IMR-90 (cell line): ENCODE measurements at regions not wholly inside any gene's neighbourhood (a gene's known extent, or its start where the extent isn't known, plus 50 kb on each side); places are given as distances from the start of the nearest gene placed in this dataset.

ENCODE experiments used
- ATAC-seq: fragments of 200-7000 bp; cut with Tn5 transposase; 2 replicates; pipeline ENCODE4 v1.9.1; 2020; ENCODE audit warnings: low read depth, mild to moderate bottlenecking, moderate library complexity
- BruUV-seq: library from RNA; stranded (reverse); fragments of 400-500 nt; replicated peaks from 2 replicates; lab custom pipeline; 2021; lab: Mats Ljungman, UMichigan
- CTCF ChIA-PET: fragments of 300-600 bp; formaldehyde crosslinking; extraction: SDS; loops from one replicate; lab custom pipeline; 2021; ENCODE audit warnings: antibody characterized with exemption; lab: Yijun Ruan, JAX
- POLR2A ChIA-PET: fragments of 300-600 bp; sonication (Branson Sonifier 250); formaldehyde crosslinking; loops from one replicate; lab custom pipeline; 2022; ENCODE audit warnings: antibody characterized with exemption; ENCODE audit not compliant: unreplicated experiment; lab: Charles Lee
- DNase-seq: peaks from one replicate; pipeline ENCODE4 v3.0.0; 2013
- H2AFZ ChIP-seq: replicated peaks from 2 replicates; pipeline ENCODE3; 2013; ENCODE audit warnings: low read length, mild to moderate bottlenecking; ENCODE audit not compliant: poor library complexity
- H2AK5ac ChIP-seq: 2 replicates; pipeline ENCODE4 v1.6.1; 2013; ENCODE audit warnings: low read depth, low read length, inconsistent platforms
- H2AK9ac ChIP-seq: replicated peaks from 2 replicates; pipeline ENCODE3; 2013; ENCODE audit warnings: mild to moderate bottlenecking, low read depth, low read length, moderate library complexity; ENCODE audit not compliant: poor library complexity
- H2BK120ac ChIP-seq: 2 replicates; pipeline ENCODE4 v1.6.1; 2013; ENCODE audit warnings: low read depth, low read length, inconsistent platforms
- H2BK15ac ChIP-seq: 3 replicates; pipeline ENCODE4 v1.6.1; 2013; ENCODE audit warnings: low read depth, low read length, inconsistent platforms
- H2BK20ac ChIP-seq: 2 replicates; pipeline ENCODE4 v1.6.1; 2013; ENCODE audit warnings: low read depth, mild to moderate bottlenecking, inconsistent platforms, low read length, moderate library complexity
- H2BK5ac ChIP-seq: 2 replicates; pipeline ENCODE4 v1.6.1; 2013; ENCODE audit warnings: mild to moderate bottlenecking, low read depth, low read length, inconsistent platforms; ENCODE audit not compliant: poor library complexity, severe bottlenecking
- H3K14ac ChIP-seq: replicated peaks from 2 replicates; pipeline ENCODE4 v1.6.1; 2013; ENCODE audit warnings: low read depth, low read length, inconsistent platforms
- H3K18ac ChIP-seq: 2 replicates; pipeline ENCODE4 v1.6.1; 2013; ENCODE audit warnings: low read depth, low read length, control low read depth
- H3K23ac ChIP-seq: 2 replicates; pipeline ENCODE4 v1.6.1; 2013; ENCODE audit warnings: low read depth, low read length, inconsistent platforms
- H3K27ac ChIP-seq: 2 replicates; pipeline ENCODE4 v1.5.1; 2013; ENCODE audit warnings: mild to moderate bottlenecking, control low read depth, low read length; ENCODE audit not compliant: insufficient read depth
- H3K27me3 ChIP-seq: 2 replicates; pipeline ENCODE4 v1.6.1; 2013; ENCODE audit warnings: low read length; ENCODE audit not compliant: control insufficient read depth, insufficient read depth
- H3K36me3 ChIP-seq: 2 replicates; pipeline ENCODE4 v1.6.1; 2013; ENCODE audit warnings: low read length, mixed read lengths; ENCODE audit not compliant: control insufficient read depth, insufficient read depth
- H3K4ac ChIP-seq: 2 replicates; pipeline ENCODE4 v1.6.1; 2013; ENCODE audit warnings: low read depth, low read length, inconsistent platforms
- H3K4me1 ChIP-seq: 2 replicates; pipeline ENCODE4 v1.6.1; 2013; ENCODE audit warnings: low read length, mixed read lengths; ENCODE audit not compliant: control insufficient read depth, insufficient read depth
- H3K4me2 ChIP-seq: 2 replicates; pipeline ENCODE4 v1.6.1; 2013; ENCODE audit warnings: low read depth, mild to moderate bottlenecking, control low read depth, low read length, moderate library complexity
- H3K4me3 ChIP-seq: 2 replicates; pipeline ENCODE4 v1.5.1; 2013; ENCODE audit warnings: low read depth, mild to moderate bottlenecking, control low read depth, low read length, moderate library complexity; ENCODE audit not compliant: insufficient read depth
- H3K56ac ChIP-seq: 2 replicates; pipeline ENCODE4 v1.6.1; 2013; ENCODE audit warnings: low read length, inconsistent platforms; ENCODE audit not compliant: insufficient read depth; ENCODE audit errors: extremely low read depth
- H3K79me1 ChIP-seq, 2 experiments: 2 replicates each; pipeline ENCODE4 v1.6.1; 2013; ENCODE audit warnings: low read length in 2 of 2, inconsistent platforms in 1 of 2, low read depth in 1 of 2
- H3K9ac ChIP-seq: 2 replicates; pipeline ENCODE4 v1.6.1; 2013; ENCODE audit warnings: low read depth, low read length, control low read depth
- H3K9me1 ChIP-seq: 2 replicates; pipeline ENCODE4 v1.6.1; 2013; ENCODE audit warnings: low read length, inconsistent platforms; ENCODE audit not compliant: insufficient read depth
- H3K9me3 ChIP-seq: 2 replicates; pipeline ENCODE4 v1.6.1; 2013; ENCODE audit warnings: low read length; ENCODE audit not compliant: control insufficient read depth, insufficient read depth
- H4K20me1 ChIP-seq: 2 replicates; pipeline ENCODE4 v1.6.1; 2013; ENCODE audit warnings: low read length, inconsistent platforms; ENCODE audit not compliant: insufficient read depth
- H4K5ac ChIP-seq: 2 replicates; pipeline ENCODE4 v1.6.1; 2013; ENCODE audit warnings: mild to moderate bottlenecking, low read depth, low read length, control low read depth
- H4K8ac ChIP-seq, 2 experiments: 2 replicates each; pipeline ENCODE4 v1.6.1; 2013; ENCODE audit warnings: low read depth in 2 of 2, low read length in 2 of 2, control low read depth in 1 of 2, inconsistent platforms in 1 of 2
- H4K91ac ChIP-seq: 2 replicates; pipeline ENCODE4 v1.6.1; 2013; ENCODE audit warnings: low read depth, low read length, inconsistent platforms; ENCODE audit not compliant: insufficient read depth
- BHLHE40 ChIP-seq: fragments of 150-350 bp; IDR thresholded peaks from 2 replicates; pipeline ENCODE4 v1.6.1; 2016; ENCODE audit warnings: mild to moderate bottlenecking, low read depth, low read length
- RAD21 ChIP-seq: IDR thresholded peaks from 2 replicates; pipeline ENCODE4 v1.6.1; 2012; ENCODE audit warnings: low read length, improper control_type of control experiment
- SMC3 ChIP-seq: fragments of 150-350 bp; IDR thresholded peaks from 2 replicates; pipeline ENCODE4 v1.6.1; 2016; ENCODE audit warnings: low read depth, mild to moderate bottlenecking, antibody characterized with exemption, low read length, moderate library complexity
- WGBS, 2 experiments: methylation state at CpG; one replicate each; pipeline versions ENCODE4 v1.1.5 to v1.1.7; 2013; ENCODE audit warnings: missing lambda C conversion rate in 2 of 2; ENCODE audit not compliant: insufficient read length in 1 of 2; ENCODE audit errors: extremely low coverage in 2 of 2; 5-methylcytosine and 5-hydroxymethylcytosine counted together
- dilution Hi-C: fragments of 300-500 bp; cut with HindIII; formaldehyde crosslinking; loops from one replicate; pipeline ENCODE4 v1.14.3; 2018; ENCODE audit warnings: low sequenced_read_pairs; ENCODE audit not compliant: unreplicated experiment
- in situ Hi-C: fragments of 300-500 bp; cut with MboI; formaldehyde crosslinking; loops from 3 replicates; pipeline ENCODE4 v1.14.3; 2019; ENCODE audit warnings: low sequenced_read_pairs, inconsistent platforms, mixed read lengths
- intact Hi-C: fragments of 100-400 bp; cut with micrococcal nuclease; formaldehyde crosslinking; loops from 2 replicates; pipeline ENCODE4 v1.10.0; 2022

DNA sequence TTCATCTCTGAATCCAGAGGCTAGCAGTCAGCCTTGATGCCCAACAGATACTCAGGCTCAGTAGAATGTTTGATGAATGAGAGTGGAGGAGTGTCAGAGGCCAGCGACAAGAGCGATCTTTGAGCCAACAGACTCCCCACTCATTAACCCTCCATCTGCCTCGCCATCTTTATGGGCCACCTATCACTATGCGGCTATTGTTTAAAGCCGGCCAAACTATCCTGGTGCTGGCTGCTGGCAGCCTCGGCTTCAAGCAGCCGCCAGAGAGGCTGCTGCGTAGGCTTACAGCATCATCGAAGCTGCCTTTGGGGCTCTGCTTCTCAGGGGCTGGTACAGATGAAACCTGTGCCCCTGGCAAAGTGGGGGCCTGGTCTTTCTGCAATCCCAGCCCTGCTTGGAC, 525.6 kb downstream of the INSC start:
- H3K4ac ChIP-seq = no peak overlapping the region
- no peak overlapping the region for H4K91ac ChIP-seq
- no peaks in the 10 kb centered on the region; the same call in 1 of the 2 replicates for H3K9me1 ChIP-seq
- intact Hi-C loops = no loop called here
- H2BK120ac ChIP-seq = no peak overlapping the region
- H3K4me2 ChIP-seq = no peak overlapping the region
- H3K79me1 ChIP-seq = no peaks in the 10 kb centered on the region
- ATAC-seq = no peak
- in situ Hi-C loops = loop anchor here (5.0 kb wide), 1 partner anchor 967 kb away; no protein-coding TSS in a partner anchor
- dilution Hi-C loops = no loop called here
- no peak overlapping the region for H2AK9ac ChIP-seq
- H3K56ac ChIP-seq = no peak overlapping the region
- no peak overlapping the region for H2BK20ac ChIP-seq
- peaks cover 3% of the 10 kb centered on the region; the same call in 1 of the 2 replicates for H3K9me3 ChIP-seq
- peaks cover 1% of the 10 kb centered on the region; the same call in 1 of the 2 replicates for H3K4me1 ChIP-seq
- H3K18ac ChIP-seq = no peak overlapping the region
- H2BK15ac ChIP-seq = no peak overlapping the region
- no peak overlapping the region for H2AK5ac ChIP-seq
- no peak overlapping the region for H4K8ac ChIP-seq
- no TSS peak for BruUV-seq
- H2AFZ ChIP-seq = peak overlapping the region; percentile 61
- H4K5ac ChIP-seq = no peak overlapping the region
- H3K36me3 ChIP-seq = no peaks in the 10 kb centered on the region
- H3K27ac ChIP-seq = no peak overlapping the region
- TF ChIP-seq RAD21 = no peak
- no peak for TF ChIP-seq BHLHE40
- TF ChIP-seq SMC3 = no peak
- H2BK5ac ChIP-seq = no peak overlapping the region
- no peaks in the 10 kb centered on the region for H4K20me1 ChIP-seq
- H3K14ac ChIP-seq = no peak overlapping the region
- no peak for DNase-seq
- ChIA-PET POLR2A (no interaction called here), CTCF (no interaction called here)
- H3K9ac ChIP-seq = no peak overlapping the region
- no peak overlapping the region for H3K23ac ChIP-seq
- no peak overlapping the region for H3K4me3 ChIP-seq
- WGBS, 2 experiments = 52% methylated on average over 6 of the region's 9 CpGs; no CpG with 5 or more reads in 1 of the 2 experiments
- peaks cover 3% of the 10 kb centered on the region for H3K27me3 ChIP-seq
